ENCODE measurements at regions not wholly inside any gene's neighbourhood (a gene's known extent, or its start where the extent isn't known, plus 50 kb on each side); places are given as distances from the start of the nearest gene placed in this dataset.

GRCh38 chr15:61759639-61760038 is 300.6 kb downstream of the VPS13C start:
- TF ChIP-seq CTCF (IDR thresholded peaks at IDR 0.05): no peak
- no peak for TF ChIP-seq POLR2A (IDR thresholded peaks at IDR 0.05)
